GM12878 (cell line): ENCODE measurements at regions not wholly inside any gene's neighbourhood (a gene's known extent, or its start where the extent isn't known, plus 50 kb on each side); places are given as distances from the start of the nearest gene placed in this dataset.

Experiments used
- CTCF ChIP-seq, 3 experiments: IDR thresholded peaks in 2 of 3; conservative IDR thresholded peaks in 1 of 3; 2 replicates each; pipeline ENCODE4 v1.5.1; 2011; ENCODE audit warnings: low read depth in 3 of 3, low read length in 3 of 3, mild to moderate bottlenecking in 3 of 3, control low read depth in 2 of 3, moderate library complexity in 2 of 3, inconsistent platforms in 1 of 3, mixed read lengths in 1 of 3; ENCODE audit not compliant: control insufficient read depth in 2 of 3, insufficient read depth in 1 of 3; ENCODE audit errors: extremely low read depth in 1 of 3
- POLR2A ChIP-seq: IDR thresholded peaks from 2 replicates; pipeline ENCODE4 v1.6.1; 2011; ENCODE audit warnings: low read depth, mild to moderate bottlenecking, low read length
- ZBTB40 ChIP-seq: fragments of 450-650 bp; IDR thresholded peaks from 2 replicates; pipeline ENCODE4 v1.6.1; 2016; ENCODE audit warnings: mild to moderate bottlenecking, moderate library complexity, borderline replicate concordance

GRCh38 chr12:19869413-19869812, 430.1 kb downstream of the AEBP2 start:
- no peak for TF ChIP-seq POLR2A
- TF ChIP-seq ZBTB40 = no peak
- TF ChIP-seq CTCF (IDR thresholded peaks at IDR 0.05 in 2 of 3, conservative IDR thresholded peaks at IDR 0.05 in 1 of 3; ENCODE audit: control insufficient read depth in 2 of 3, extremely low read depth in 1 of 3, insufficient read depth in 1 of 3, low read depth in 3 of 3, low read length in 3 of 3) = no peak
